ENCODE measurements at regions not wholly inside any gene's neighbourhood (a gene's known extent, or its start where the extent isn't known, plus 50 kb on each side); places are given as distances from the start of the nearest gene placed in this dataset.

DNA sequence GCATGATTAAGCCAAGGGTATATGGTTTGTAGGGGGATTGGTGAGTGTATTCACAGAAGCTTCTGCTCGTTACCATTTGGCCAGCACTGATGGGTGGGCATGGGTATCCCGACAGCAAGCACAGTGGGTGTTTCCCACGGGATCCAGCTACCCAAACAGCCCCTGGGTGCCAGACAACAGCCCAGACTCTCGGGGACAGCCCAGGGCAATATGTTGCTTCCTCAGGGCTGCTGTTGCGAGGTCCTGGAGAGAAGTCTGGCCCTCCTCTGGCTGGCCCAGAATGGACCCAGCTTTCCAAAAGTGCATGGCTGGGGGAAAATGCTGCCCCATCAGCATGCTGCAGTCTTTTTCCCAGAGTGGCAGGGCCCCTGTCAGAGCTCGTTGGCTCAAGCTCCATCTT lies 247.0 kb downstream of the IRX1 start:
- TF ChIP-seq TCF12 (IDR thresholded peaks at IDR 0.05; ENCODE audit: low read depth) (no peak), CEBPB (IDR thresholded peaks at IDR 0.05) (no peak), NFIC (IDR thresholded peaks at IDR 0.05) (no peak), FOXM1 (IDR thresholded peaks at IDR 0.05; ENCODE audit: borderline replicate concordance, low read depth) (no peak), YY1 (IDR thresholded peaks at IDR 0.05; ENCODE audit: low read depth) (no peak), EGR1 (IDR thresholded peaks at IDR 0.05) (no peak), TEAD4 (IDR thresholded peaks at IDR 0.05) (no peak), TAF1 (IDR thresholded peaks at IDR 0.05; ENCODE audit: low read depth) (no peak), ZBTB7A (IDR thresholded peaks at IDR 0.05; ENCODE audit: low read depth) (no peak), CREB1 (IDR thresholded peaks at IDR 0.05; ENCODE audit: low read depth) (no peak), RAD21 (IDR thresholded peaks at IDR 0.05; ENCODE audit: low read depth) (no peak), EP300 (IDR thresholded peaks at IDR 0.05; ENCODE audit: borderline replicate concordance) (no peak)
- TF ChIP-seq, protein P1, sequence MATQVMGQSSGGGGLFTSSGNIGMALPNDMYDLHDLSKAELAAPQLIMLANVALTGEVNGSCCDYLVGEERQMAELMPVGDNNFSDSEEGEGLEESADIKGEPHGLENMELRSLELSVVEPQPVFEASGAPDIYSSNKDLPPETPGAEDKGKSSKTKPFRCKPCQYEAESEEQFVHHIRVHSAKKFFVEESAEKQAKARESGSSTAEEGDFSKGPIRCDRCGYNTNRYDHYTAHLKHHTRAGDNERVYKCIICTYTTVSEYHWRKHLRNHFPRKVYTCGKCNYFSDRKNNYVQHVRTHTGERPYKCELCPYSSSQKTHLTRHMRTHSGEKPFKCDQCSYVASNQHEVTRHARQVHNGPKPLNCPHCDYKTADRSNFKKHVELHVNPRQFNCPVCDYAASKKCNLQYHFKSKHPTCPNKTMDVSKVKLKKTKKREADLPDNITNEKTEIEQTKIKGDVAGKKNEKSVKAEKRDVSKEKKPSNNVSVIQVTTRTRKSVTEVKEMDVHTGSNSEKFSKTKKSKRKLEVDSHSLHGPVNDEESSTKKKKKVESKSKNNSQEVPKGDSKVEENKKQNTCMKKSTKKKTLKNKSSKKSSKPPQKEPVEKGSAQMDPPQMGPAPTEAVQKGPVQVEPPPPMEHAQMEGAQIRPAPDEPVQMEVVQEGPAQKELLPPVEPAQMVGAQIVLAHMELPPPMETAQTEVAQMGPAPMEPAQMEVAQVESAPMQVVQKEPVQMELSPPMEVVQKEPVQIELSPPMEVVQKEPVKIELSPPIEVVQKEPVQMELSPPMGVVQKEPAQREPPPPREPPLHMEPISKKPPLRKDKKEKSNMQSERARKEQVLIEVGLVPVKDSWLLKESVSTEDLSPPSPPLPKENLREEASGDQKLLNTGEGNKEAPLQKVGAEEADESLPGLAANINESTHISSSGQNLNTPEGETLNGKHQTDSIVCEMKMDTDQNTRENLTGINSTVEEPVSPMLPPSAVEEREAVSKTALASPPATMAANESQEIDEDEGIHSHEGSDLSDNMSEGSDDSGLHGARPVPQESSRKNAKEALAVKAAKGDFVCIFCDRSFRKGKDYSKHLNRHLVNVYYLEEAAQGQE (IDR thresholded peaks at IDR 0.05; ENCODE audit: low read depth) = no peak
- TF ChIP-seq, protein P2, sequence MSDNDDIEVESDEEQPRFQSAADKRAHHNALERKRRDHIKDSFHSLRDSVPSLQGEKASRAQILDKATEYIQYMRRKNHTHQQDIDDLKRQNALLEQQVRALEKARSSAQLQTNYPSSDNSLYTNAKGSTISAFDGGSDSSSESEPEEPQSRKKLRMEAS (IDR thresholded peaks at IDR 0.05) = no peak

DNA sequence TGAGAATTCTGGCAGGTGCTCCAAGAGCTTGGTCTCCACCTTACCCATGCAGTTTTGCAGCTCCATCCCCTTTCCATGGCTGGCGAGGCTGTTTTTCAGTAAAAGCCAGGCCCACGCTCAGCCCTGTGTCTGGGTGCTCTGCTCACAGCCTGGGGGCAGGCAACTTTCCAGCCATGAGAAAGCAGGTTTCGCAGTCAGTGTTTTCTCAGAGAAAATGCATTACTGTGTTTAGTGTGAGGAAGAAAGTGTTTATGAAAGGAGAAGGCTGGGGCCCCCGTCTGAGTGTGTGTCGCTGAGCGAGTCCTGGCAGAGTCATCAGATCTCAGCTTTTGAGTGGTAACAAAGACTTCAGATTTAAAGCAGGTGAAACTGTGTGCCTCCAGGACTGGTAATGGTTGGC lies 248.1 kb downstream of the IRX1 start:
- TF ChIP-seq FOXM1 (IDR thresholded peaks at IDR 0.05; ENCODE audit: borderline replicate concordance, low read depth) (no peak), RAD21 (IDR thresholded peaks at IDR 0.05; ENCODE audit: low read depth) (no peak), CREB1 (IDR thresholded peaks at IDR 0.05; ENCODE audit: low read depth) (no peak), EP300 (IDR thresholded peaks at IDR 0.05; ENCODE audit: borderline replicate concordance) (no peak), CEBPB (IDR thresholded peaks at IDR 0.05) (no peak), YY1 (IDR thresholded peaks at IDR 0.05; ENCODE audit: low read depth) (no peak), TCF12 (IDR thresholded peaks at IDR 0.05; ENCODE audit: low read depth) (no peak), EGR1 (IDR thresholded peaks at IDR 0.05) (no peak), NFIC (IDR thresholded peaks at IDR 0.05) (no peak), ZBTB7A (IDR thresholded peaks at IDR 0.05; ENCODE audit: low read depth) (no peak), TAF1 (IDR thresholded peaks at IDR 0.05; ENCODE audit: low read depth) (no peak)
- TF ChIP-seq, protein P3, sequence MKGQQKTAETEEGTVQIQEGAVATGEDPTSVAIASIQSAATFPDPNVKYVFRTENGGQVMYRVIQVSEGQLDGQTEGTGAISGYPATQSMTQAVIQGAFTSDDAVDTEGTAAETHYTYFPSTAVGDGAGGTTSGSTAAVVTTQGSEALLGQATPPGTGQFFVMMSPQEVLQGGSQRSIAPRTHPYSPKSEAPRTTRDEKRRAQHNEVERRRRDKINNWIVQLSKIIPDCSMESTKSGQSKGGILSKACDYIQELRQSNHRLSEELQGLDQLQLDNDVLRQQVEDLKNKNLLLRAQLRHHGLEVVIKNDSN (IDR thresholded peaks at IDR 0.05) = no peak
- TF ChIP-seq, protein P1 (IDR thresholded peaks at IDR 0.05; ENCODE audit: low read depth) = no peak

DNA sequence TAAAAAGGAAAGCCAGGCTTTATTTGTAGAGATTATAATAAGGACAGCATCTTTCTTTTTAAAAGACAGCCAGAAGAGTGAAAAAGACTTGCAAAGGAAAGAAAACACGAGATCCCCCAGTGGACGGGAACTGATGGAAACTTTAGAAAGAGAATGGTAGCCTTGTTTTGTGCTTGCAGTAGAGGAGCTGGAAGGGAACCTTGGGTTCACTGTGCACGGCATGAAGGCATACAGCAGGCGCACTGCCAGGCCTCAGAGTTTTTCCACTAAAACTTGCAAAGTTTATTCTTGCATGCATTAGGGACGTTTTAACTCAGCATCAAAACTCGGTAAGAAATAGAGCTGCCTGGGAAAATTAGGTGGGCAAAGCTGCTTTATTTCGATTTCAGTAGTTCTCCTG lies 248.6 kb downstream of the IRX1 start:
- TF ChIP-seq TCF12 (IDR thresholded peaks at IDR 0.05; ENCODE audit: low read depth) (no peak), RAD21 (IDR thresholded peaks at IDR 0.05; ENCODE audit: low read depth) (no peak), CREB1 (IDR thresholded peaks at IDR 0.05; ENCODE audit: low read depth) (no peak), EP300 (IDR thresholded peaks at IDR 0.05; ENCODE audit: borderline replicate concordance) (no peak), NFIC (IDR thresholded peaks at IDR 0.05) (no peak), EGR1 (IDR thresholded peaks at IDR 0.05) (no peak), ZBTB7A (IDR thresholded peaks at IDR 0.05; ENCODE audit: low read depth) (no peak), TAF1 (IDR thresholded peaks at IDR 0.05; ENCODE audit: low read depth) (no peak), TEAD4 (IDR thresholded peaks at IDR 0.05) (no peak)
- TF ChIP-seq, protein P3 (IDR thresholded peaks at IDR 0.05) = no peak

DNA sequence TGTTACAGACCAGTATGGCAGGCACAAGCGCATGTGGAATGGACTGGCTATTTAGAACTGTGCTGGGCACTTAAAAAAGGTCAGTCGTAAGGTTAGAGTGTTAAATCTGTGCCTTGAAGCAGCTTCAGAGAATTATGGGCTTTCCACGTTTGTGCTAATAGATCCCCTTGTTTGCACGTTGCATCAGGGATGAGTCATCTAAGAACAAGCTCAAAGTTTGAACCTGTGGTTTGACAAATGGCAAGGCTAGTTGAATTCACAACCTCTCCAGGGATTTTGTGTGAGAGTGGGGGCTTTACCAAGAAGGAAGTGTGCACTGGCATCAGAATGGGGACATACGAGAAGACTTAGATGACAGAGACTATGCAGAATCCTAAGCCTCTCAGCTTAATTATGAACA lies 249.6 kb downstream of the IRX1 start:
- TF ChIP-seq CREB1 (IDR thresholded peaks at IDR 0.05; ENCODE audit: low read depth) = no peak
- no peak for TF ChIP-seq EGR1 (IDR thresholded peaks at IDR 0.05)
- TF ChIP-seq TEAD4 (IDR thresholded peaks at IDR 0.05) = no peak
- no peak for TF ChIP-seq EP300 (IDR thresholded peaks at IDR 0.05; ENCODE audit: borderline replicate concordance)
- TF ChIP-seq TAF1 (IDR thresholded peaks at IDR 0.05; ENCODE audit: low read depth) = no peak
- TF ChIP-seq, protein P3 (IDR thresholded peaks at IDR 0.05) = no peak
- no peak for TF ChIP-seq ZBTB7A (IDR thresholded peaks at IDR 0.05; ENCODE audit: low read depth)

DNA sequence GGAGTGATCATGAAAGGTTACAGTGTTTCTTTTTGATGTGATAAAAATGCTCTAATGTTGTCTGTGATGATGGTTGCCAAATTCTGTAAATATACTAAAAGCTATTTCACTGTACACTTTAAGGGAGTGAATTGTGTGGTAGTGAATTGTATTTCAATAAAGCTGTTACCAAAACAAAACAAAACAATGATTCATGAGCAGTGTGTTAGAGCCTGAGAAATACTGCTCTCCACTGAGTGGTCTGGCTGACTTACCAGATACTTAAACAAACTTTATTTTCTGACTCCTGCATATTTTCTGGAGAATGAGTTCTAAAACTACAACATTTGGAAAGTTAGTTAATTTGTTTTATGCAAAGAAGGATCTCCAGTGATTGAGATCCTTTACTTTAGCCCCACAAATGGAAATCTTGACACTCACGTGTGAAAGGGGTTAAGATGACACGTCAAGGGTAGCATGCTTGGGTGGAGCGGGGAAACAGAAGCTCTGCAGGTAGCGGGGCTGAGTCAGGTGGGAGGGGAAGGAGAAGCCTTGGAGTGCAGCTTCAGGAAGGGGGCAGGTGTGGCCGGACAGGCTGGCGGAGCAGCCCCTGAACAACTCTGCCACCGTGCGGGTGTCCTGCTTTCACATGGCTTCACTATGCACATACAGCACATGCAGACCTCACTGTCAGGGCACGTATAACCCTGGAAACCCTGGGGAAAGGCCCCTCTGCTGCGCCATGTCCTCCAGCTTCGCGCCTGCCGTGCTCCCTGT lies 256.7 kb downstream of the IRX1 start:
- TF ChIP-seq TEAD4 (IDR thresholded peaks at IDR 0.05) (no peak), TCF12 (IDR thresholded peaks at IDR 0.05; ENCODE audit: low read depth) (no peak), RAD21 (IDR thresholded peaks at IDR 0.05; ENCODE audit: low read depth) (no peak), TAF1 (IDR thresholded peaks at IDR 0.05; ENCODE audit: low read depth) (no peak), CEBPB (IDR thresholded peaks at IDR 0.05) (no peak)
- TF ChIP-seq, protein P2 (IDR thresholded peaks at IDR 0.05) = no peak

All from Ishikawa (cell line).